Neuronal stem cell (in vitro differentiated cells): ENCODE measurements at regions not wholly inside any gene's neighbourhood (a gene's known extent, or its start where the extent isn't known, plus 50 kb on each side); places are given as distances from the start of the nearest gene placed in this dataset.

ENCODE experiments used
- DNase-seq: peaks from one replicate; pipeline ENCODE4 v3.0.0-alpha.2; 2013; ENCODE audit warnings: low spot score
- H2AFZ ChIP-seq: one replicate; pipeline ENCODE4 v1.6.1; 2013; ENCODE audit warnings: mild to moderate bottlenecking, low read length, inconsistent platforms
- H2AK5ac ChIP-seq: 2 replicates; pipeline ENCODE4 v1.6.1; 2013; ENCODE audit warnings: low read depth, mild to moderate bottlenecking, inconsistent platforms, low read length, moderate library complexity, mixed read lengths
- H2BK120ac ChIP-seq: 2 replicates; pipeline ENCODE4 v1.6.1; 2013; ENCODE audit warnings: low read depth, mild to moderate bottlenecking, inconsistent platforms, low read length, moderate library complexity, mixed read lengths
- H2BK12ac ChIP-seq: one replicate; pipeline ENCODE4 v1.6.1; 2013; ENCODE audit warnings: low read length, inconsistent platforms
- H2BK15ac ChIP-seq: 2 replicates; pipeline ENCODE4 v1.6.1; 2013; ENCODE audit warnings: mild to moderate bottlenecking, low read length, inconsistent platforms, mixed read lengths
- H2BK5ac ChIP-seq: one replicate; pipeline ENCODE4 v1.6.1; 2013; ENCODE audit warnings: inconsistent platforms, mild to moderate bottlenecking, low read length, moderate library complexity
- H3K14ac ChIP-seq: one replicate; pipeline ENCODE4 v1.6.1; 2013; ENCODE audit warnings: low read length, inconsistent platforms
- H3K18ac ChIP-seq: 2 replicates; pipeline ENCODE4 v1.6.1; 2013; ENCODE audit warnings: low read length, inconsistent platforms
- H3K23ac ChIP-seq: 2 replicates; pipeline ENCODE4 v1.6.1; 2013; ENCODE audit warnings: low read depth, mild to moderate bottlenecking, mixed read lengths, low read length, inconsistent platforms; ENCODE audit not compliant: poor library complexity
- H3K27ac ChIP-seq: replicated peaks from 3 replicates; pipeline ENCODE4 v1.5.1; 2013; ENCODE audit warnings: low read length, inconsistent platforms
- H3K27me3 ChIP-seq, 3 experiments: 2 replicates each; pipeline ENCODE4 v1.6.1; 2013; ENCODE audit warnings: low read length in 3 of 3, mild to moderate bottlenecking in 2 of 3, inconsistent platforms in 1 of 3, low read depth in 1 of 3, mixed read lengths in 1 of 3, moderate library complexity in 1 of 3; ENCODE audit not compliant: control insufficient read depth in 3 of 3, insufficient read depth in 3 of 3
- H3K36me3 ChIP-seq, 2 donors: replicated peaks in 1 of 2; 2 replicates each; pipeline ENCODE4 v1.6.1; 2013; ENCODE audit warnings: low read length in 2 of 2; ENCODE audit not compliant: control insufficient read depth in 2 of 2, insufficient read depth in 2 of 2
- H3K4ac ChIP-seq: 2 replicates; pipeline ENCODE4 v1.6.1; 2013; ENCODE audit warnings: inconsistent platforms, mild to moderate bottlenecking, low read length, moderate library complexity
- H3K4me1 ChIP-seq, 2 donors: 1 replicate in 1 of 2; 2 replicates in 1 of 2; pipeline ENCODE4 v1.6.1; 2013; ENCODE audit warnings: low read length in 2 of 2, low read depth in 1 of 2; ENCODE audit not compliant: control insufficient read depth in 2 of 2, insufficient read depth in 1 of 2
- H3K4me2 ChIP-seq: one replicate; pipeline ENCODE4 v1.6.1; 2013; ENCODE audit warnings: mild to moderate bottlenecking, low read length, inconsistent platforms; ENCODE audit not compliant: insufficient read depth, poor library complexity, severe bottlenecking
- H3K4me3 ChIP-seq, 2 donors: 2 replicates each; pipeline ENCODE4 v1.5.1; 2013; ENCODE audit warnings: low read length in 2 of 2, mild to moderate bottlenecking in 2 of 2, inconsistent platforms in 1 of 2, moderate library complexity in 1 of 2
- H3K79me1 ChIP-seq: one replicate; pipeline ENCODE4 v1.6.1; 2013; ENCODE audit warnings: low read depth, mild to moderate bottlenecking, inconsistent platforms, low read length, moderate library complexity
- H3K9ac ChIP-seq: one replicate; pipeline ENCODE4 v1.6.1; 2013; ENCODE audit warnings: mild to moderate bottlenecking, low read depth, low read length, inconsistent platforms; ENCODE audit not compliant: poor library complexity
- H3K9me3 ChIP-seq, 2 donors: replicated peaks in 1 of 2; 2 replicates each; pipeline versions ENCODE3 to v1.6.1; 2013; ENCODE audit warnings: low read length in 2 of 2, mild to moderate bottlenecking in 2 of 2, inconsistent platforms in 1 of 2, low read depth in 1 of 2, mixed read lengths in 1 of 2, moderate library complexity in 1 of 2; ENCODE audit not compliant: control insufficient read depth in 2 of 2, insufficient read depth in 1 of 2
- H4K8ac ChIP-seq: one replicate; pipeline ENCODE4 v1.6.1; 2013; ENCODE audit warnings: low read depth, mild to moderate bottlenecking, inconsistent platforms, low read length, moderate library complexity
- H4K91ac ChIP-seq: one replicate; pipeline ENCODE4 v1.6.1; 2013; ENCODE audit warnings: low read length, low read depth, mild to moderate bottlenecking, inconsistent platforms; ENCODE audit not compliant: poor library complexity
- WGBS, 2 donors: extraction: QIAGEN DNeasy Blood & Tissue Kit; methylation state at CpG; one replicate each; pipeline ENCODE4 v1.1.7; 2013; ENCODE audit warnings: missing lambda C conversion rate in 2 of 2, mixed read lengths in 1 of 2; ENCODE audit not compliant: insufficient read length in 2 of 2, insufficient replicate concordance in 1 of 2; ENCODE audit errors: extremely low coverage in 2 of 2; 5-methylcytosine and 5-hydroxymethylcytosine counted together

DNA sequence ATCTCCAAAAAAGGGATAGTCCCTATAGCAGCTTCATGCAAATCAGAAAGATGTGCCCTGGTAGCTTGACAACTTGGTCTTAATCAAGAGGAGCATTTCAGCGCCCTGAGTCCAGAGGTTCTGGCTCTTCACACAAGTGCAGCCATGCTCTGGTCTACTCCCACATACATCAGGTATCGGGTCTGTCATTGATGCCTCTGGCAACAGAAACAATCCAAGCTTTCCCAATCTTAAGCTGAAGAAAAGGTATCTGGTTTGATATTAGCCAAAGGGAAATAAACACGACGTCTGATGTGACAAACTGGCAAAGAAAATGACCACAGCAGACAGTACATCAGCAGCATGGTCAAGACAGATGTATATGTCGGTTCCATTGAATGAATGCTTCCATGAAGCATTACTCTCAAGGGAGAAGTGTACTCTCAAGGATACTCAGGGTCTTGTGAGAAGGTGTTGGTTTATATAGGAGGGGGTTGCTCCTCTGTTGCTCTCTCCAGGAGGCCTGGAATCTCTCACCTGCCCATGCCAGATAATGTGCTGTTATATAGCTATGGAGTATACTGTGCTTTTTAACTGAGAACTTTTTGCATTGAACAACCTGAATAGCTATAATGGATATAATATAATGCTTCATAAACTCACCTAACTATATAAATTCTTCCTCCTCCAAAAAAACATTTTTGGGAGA is 879.6 kb upstream of the PCDH10 start:
- Histone ChIP-seq H4K91ac (no peak overlapping the region), H3K79me1 (no peaks in the 10 kb centered on the region), H3K9me3 (no peaks in the 10 kb centered on the region), H3K27me3 (no peaks in the 10 kb centered on the region), H2BK5ac (no peak overlapping the region), H3K14ac (no peak overlapping the region), H3K4me1 (no peaks in the 10 kb centered on the region), H3K9ac (no peak overlapping the region), H3K4me3 (no peak overlapping the region), H3K36me3 (no peaks in the 10 kb centered on the region), H2AFZ (no peak overlapping the region), H2BK15ac (no peak overlapping the region), H3K4ac (no peak overlapping the region), H4K8ac (no peak overlapping the region), H2AK5ac (no peak overlapping the region), H3K18ac (no peak overlapping the region), H3K27ac (no peak overlapping the region), H3K4me2 (no peak overlapping the region), H2BK120ac (no peak overlapping the region), H3K23ac (no peak overlapping the region), H2BK12ac (no peak overlapping the region)
- DNase-seq = no peak
- no CpG with 5 or more reads among the region's 5 CpGs for WGBS, 2 donors

DNA sequence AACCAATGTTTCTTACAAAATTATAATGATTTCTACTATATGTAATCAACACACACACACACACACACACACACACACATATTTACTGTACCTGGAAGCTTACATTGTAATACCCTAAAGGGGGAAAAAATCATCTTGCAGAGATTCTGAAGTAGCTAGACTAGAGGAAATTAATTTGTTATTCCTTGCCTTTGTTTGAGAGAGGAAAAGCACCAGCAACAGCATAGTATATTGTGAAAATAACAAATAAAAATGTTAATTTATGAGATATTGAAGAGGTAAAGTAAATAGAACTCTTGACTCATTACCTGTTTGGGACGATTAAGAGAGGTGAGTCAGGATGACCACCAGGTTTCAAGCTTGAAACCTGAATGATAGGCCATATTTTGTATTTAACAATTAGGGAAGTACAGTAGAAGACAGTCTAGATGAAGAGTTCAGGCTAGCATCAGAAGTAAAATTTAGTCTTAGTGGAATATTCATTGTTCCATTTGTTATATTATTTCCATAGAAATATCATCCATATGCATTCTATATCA is 873.4 kb upstream of the PCDH10 start:
- Histone ChIP-seq H2BK15ac (no peak overlapping the region), H3K27me3 (no peaks in the 10 kb centered on the region), H3K4me1 (no peaks in the 10 kb centered on the region), H3K36me3 (no peaks in the 10 kb centered on the region), H2AFZ (no peak overlapping the region), H3K23ac (no peak overlapping the region), H3K27ac (no peak overlapping the region), H3K79me1 (no peaks in the 10 kb centered on the region), H3K4ac (no peak overlapping the region), H3K9ac (no peak overlapping the region), H2BK120ac (no peak overlapping the region), H3K9me3 (no peaks in the 10 kb centered on the region), H2BK12ac (no peak overlapping the region), H3K4me2 (no peak overlapping the region), H4K91ac (no peak overlapping the region), H2BK5ac (no peak overlapping the region), H3K4me3 (no peak overlapping the region), H3K18ac (no peak overlapping the region), H4K8ac (no peak overlapping the region), H2AK5ac (no peak overlapping the region), H3K14ac (no peak overlapping the region)
- no CpG with 5 or more reads among the region's 1 CpG for WGBS, 2 donors
- no peak for DNase-seq

DNA sequence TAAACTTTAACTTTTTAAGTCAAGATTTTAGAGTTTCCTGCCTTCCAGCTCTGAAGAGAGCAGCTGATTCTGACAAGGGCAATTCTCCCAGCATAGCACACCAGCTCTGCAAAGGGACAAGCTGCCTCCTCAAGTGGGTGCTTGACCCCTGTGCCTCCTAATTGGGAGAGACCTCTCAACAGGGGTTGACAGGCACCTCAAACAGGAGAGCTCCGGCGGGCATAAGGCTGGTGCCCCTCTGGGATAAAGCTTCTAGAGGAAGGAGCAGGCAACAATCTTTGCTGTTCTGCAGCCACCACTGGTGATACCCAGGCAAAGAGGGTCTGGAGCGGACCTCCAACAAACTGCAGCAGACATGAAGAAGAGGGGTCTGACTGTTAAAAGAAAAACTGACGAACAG is 872.9 kb upstream of the PCDH10 start:
- Histone ChIP-seq H3K23ac (no peak overlapping the region), H3K9me3 (no peaks in the 10 kb centered on the region), H3K14ac (no peak overlapping the region), H3K4me2 (no peak overlapping the region), H3K27ac (no peak overlapping the region), H3K79me1 (no peaks in the 10 kb centered on the region), H3K9ac (no peak overlapping the region), H3K18ac (no peak overlapping the region), H4K91ac (no peak overlapping the region), H3K27me3 (no peaks in the 10 kb centered on the region), H2AK5ac (no peak overlapping the region), H3K4me1 (no peaks in the 10 kb centered on the region), H2BK12ac (no peak overlapping the region), H2BK5ac (no peak overlapping the region), H2BK15ac (no peak overlapping the region), H3K4me3 (no peak overlapping the region), H3K36me3 (no peaks in the 10 kb centered on the region), H2AFZ (no peak overlapping the region), H3K4ac (no peak overlapping the region), H2BK120ac (no peak overlapping the region), H4K8ac (no peak overlapping the region)
- WGBS, 2 donors = no CpG with 5 or more reads among the region's 4 CpGs
- DNase-seq = no peak

DNA sequence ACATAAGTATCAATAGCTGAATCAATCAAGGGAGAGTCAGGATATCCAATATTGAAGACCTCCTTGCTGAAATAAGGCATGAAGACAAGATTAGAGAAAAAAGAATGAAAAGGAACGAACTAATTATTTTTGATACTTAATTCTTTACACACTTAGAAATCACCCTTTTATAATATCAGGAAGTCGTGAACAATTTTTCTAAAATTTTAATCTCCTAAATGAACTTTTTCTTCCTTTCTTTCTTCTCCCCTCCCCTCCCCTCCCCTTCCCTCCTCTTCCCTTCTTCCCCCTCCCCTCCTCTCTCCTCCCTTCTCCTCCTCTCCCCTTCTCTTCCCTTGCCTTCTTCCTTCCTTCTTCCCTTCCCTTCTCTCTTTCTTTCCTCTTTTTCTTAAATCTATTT is 872.1 kb upstream of the PCDH10 start:
- Histone ChIP-seq H2AFZ (no peak overlapping the region), H3K4me2 (no peak overlapping the region), H3K4me3 (no peak overlapping the region), H3K18ac (no peak overlapping the region), H3K27me3 (no peaks in the 10 kb centered on the region), H2BK5ac (no peak overlapping the region), H4K8ac (no peak overlapping the region), H3K14ac (no peak overlapping the region), H3K4me1 (no peaks in the 10 kb centered on the region), H3K36me3 (no peaks in the 10 kb centered on the region), H3K9me3 (no peaks in the 10 kb centered on the region), H2BK120ac (no peak overlapping the region), H3K79me1 (no peaks in the 10 kb centered on the region), H2AK5ac (no peak overlapping the region), H3K23ac (no peak overlapping the region), H2BK15ac (no peak overlapping the region), H4K91ac (no peak overlapping the region), H3K9ac (no peak overlapping the region), H3K27ac (no peak overlapping the region), H3K4ac (no peak overlapping the region), H2BK12ac (no peak overlapping the region)
- no CpG with 5 or more reads among the region's 2 CpGs for WGBS, 2 donors
- DNase-seq = no peak
